Ishikawa (cell line): ENCODE measurements at regions not wholly inside any gene's neighbourhood (a gene's known extent, or its start where the extent isn't known, plus 50 kb on each side); places are given as distances from the start of the nearest gene placed in this dataset.

ENCODE experiments used
- CEBPB ChIP-seq: IDR thresholded peaks from 2 replicates; pipeline ENCODE4 v1.6.1; 2012
- CREB1 ChIP-seq: IDR thresholded peaks from 2 replicates; pipeline ENCODE4 v1.6.1; 2012; ENCODE audit warnings: low read depth
- EGR1 ChIP-seq: IDR thresholded peaks from 2 replicates; pipeline ENCODE4 v1.6.1; 2012
- EP300 ChIP-seq: IDR thresholded peaks from 2 replicates; pipeline ENCODE4 v1.6.1; 2012; ENCODE audit warnings: borderline replicate concordance
- FOXM1 ChIP-seq: IDR thresholded peaks from 2 replicates; pipeline ENCODE4 v1.6.1; 2012; ENCODE audit warnings: low read depth, borderline replicate concordance
- NFIC ChIP-seq: IDR thresholded peaks from 2 replicates; pipeline ENCODE4 v1.6.1; 2012
- RAD21 ChIP-seq: IDR thresholded peaks from 2 replicates; pipeline ENCODE4 v1.6.1; 2012; ENCODE audit warnings: low read depth
- TAF1 ChIP-seq: IDR thresholded peaks from 2 replicates; pipeline ENCODE4 v1.6.1; 2012; ENCODE audit warnings: low read depth, mild to moderate bottlenecking
- TCF12 ChIP-seq: IDR thresholded peaks from 2 replicates; pipeline ENCODE4 v1.6.1; 2012; ENCODE audit warnings: low read depth
- TEAD4 ChIP-seq: IDR thresholded peaks from 2 replicates; pipeline ENCODE4 v1.6.1; 2012
- YY1 ChIP-seq: IDR thresholded peaks from 2 replicates; pipeline ENCODE4 v1.6.1; 2012; ENCODE audit warnings: low read depth
- ZBTB7A ChIP-seq: IDR thresholded peaks from 2 replicates; pipeline ENCODE4 v1.6.1; 2012; ENCODE audit warnings: low read depth
- TF ChIP-seq, protein P1 (sequence below): IDR thresholded peaks from 2 replicates; pipeline ENCODE4 v1.6.1; 2012
- TF ChIP-seq, protein P2 (sequence below): IDR thresholded peaks from 2 replicates; pipeline ENCODE4 v1.6.1; 2012
- TF ChIP-seq, protein P3 (sequence below): IDR thresholded peaks from 2 replicates; pipeline ENCODE4 v1.6.1; 2012; ENCODE audit warnings: low read depth, mild to moderate bottlenecking

DNA sequence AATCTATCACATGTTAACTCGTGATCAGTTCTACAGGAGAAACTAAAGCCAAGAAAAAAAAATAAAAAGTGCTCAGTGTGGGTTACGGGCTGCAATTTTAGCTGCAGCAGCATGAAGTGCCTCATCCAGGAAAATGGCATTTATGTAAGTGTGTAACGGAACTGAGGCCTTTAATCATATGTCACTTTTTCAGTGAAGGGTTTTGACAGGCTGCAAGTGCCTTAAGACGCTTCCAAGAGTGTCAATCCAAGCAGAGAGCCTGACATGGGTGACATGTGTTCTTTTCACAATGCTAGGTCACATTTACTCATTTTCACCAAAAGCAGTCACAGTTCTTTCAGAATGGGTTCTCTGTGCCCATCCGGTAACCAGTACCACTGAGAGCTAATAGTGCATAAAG, 604.6 kb downstream of the RAB28 start:
- TF ChIP-seq TCF12 (no peak), NFIC (no peak)

DNA sequence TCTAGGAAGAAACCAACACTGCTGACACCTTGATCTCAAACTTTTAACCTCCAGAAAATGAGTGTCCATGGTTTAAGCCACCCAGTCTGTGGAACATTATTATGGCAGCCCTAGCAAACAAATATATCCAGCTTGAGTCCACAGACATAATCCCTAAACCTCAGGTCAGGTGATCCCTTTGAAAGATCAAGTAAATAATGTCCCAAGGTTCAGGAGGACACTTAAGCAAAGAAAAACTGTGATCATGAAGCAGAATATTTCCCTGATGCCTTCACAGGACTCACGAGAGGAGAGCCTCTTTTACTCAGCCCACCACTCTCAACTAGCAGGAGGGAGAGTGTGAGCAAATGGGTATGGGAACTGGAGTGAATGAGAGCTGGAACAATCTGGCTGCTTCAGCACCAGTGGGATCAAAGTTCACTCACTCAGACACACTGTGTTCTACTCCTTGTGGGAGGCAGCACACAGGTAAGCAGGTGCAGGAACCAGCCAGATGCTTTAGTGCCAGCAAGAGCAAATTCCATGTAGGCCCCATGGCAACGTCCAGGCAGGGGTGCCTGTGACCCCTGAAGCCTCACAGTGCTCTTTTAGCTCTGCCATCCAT, 608.4 kb downstream of the RAB28 start:
- no peak for TF ChIP-seq EP300
- no peak for TF ChIP-seq YY1
- no peak for TF ChIP-seq CREB1
- TF ChIP-seq, protein P1, sequence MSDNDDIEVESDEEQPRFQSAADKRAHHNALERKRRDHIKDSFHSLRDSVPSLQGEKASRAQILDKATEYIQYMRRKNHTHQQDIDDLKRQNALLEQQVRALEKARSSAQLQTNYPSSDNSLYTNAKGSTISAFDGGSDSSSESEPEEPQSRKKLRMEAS: no peak
- TF ChIP-seq TCF12: no peak
- no peak for TF ChIP-seq EGR1
- no peak for TF ChIP-seq ZBTB7A
- no peak for TF ChIP-seq NFIC
- TF ChIP-seq TEAD4: no peak
- TF ChIP-seq, protein P2, sequence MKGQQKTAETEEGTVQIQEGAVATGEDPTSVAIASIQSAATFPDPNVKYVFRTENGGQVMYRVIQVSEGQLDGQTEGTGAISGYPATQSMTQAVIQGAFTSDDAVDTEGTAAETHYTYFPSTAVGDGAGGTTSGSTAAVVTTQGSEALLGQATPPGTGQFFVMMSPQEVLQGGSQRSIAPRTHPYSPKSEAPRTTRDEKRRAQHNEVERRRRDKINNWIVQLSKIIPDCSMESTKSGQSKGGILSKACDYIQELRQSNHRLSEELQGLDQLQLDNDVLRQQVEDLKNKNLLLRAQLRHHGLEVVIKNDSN: no peak
- TF ChIP-seq, protein P3, sequence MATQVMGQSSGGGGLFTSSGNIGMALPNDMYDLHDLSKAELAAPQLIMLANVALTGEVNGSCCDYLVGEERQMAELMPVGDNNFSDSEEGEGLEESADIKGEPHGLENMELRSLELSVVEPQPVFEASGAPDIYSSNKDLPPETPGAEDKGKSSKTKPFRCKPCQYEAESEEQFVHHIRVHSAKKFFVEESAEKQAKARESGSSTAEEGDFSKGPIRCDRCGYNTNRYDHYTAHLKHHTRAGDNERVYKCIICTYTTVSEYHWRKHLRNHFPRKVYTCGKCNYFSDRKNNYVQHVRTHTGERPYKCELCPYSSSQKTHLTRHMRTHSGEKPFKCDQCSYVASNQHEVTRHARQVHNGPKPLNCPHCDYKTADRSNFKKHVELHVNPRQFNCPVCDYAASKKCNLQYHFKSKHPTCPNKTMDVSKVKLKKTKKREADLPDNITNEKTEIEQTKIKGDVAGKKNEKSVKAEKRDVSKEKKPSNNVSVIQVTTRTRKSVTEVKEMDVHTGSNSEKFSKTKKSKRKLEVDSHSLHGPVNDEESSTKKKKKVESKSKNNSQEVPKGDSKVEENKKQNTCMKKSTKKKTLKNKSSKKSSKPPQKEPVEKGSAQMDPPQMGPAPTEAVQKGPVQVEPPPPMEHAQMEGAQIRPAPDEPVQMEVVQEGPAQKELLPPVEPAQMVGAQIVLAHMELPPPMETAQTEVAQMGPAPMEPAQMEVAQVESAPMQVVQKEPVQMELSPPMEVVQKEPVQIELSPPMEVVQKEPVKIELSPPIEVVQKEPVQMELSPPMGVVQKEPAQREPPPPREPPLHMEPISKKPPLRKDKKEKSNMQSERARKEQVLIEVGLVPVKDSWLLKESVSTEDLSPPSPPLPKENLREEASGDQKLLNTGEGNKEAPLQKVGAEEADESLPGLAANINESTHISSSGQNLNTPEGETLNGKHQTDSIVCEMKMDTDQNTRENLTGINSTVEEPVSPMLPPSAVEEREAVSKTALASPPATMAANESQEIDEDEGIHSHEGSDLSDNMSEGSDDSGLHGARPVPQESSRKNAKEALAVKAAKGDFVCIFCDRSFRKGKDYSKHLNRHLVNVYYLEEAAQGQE: no peak
- TF ChIP-seq FOXM1: no peak
- TF ChIP-seq TAF1: no peak
- no peak for TF ChIP-seq CEBPB
- TF ChIP-seq RAD21: no peak

DNA sequence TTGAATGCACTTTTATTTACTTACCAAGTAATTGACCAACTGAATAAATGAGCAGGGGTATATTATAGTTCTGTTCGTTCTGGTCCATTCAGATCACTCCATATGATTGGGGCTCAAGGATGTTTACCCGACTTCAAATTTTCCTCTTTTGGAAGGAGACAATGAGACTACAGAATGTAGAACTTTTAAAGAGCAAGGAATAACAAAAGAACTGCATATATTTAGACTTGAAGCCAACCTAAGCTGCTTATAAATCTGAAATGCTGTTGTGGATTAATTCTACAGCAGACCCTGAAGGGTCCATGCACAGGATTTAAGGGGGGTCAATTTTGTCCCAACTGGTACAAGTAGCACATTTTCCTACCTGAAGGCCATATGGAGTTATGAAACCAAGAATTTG, 610.8 kb downstream of the RAB28 start:
- no peak for TF ChIP-seq EP300

DNA sequence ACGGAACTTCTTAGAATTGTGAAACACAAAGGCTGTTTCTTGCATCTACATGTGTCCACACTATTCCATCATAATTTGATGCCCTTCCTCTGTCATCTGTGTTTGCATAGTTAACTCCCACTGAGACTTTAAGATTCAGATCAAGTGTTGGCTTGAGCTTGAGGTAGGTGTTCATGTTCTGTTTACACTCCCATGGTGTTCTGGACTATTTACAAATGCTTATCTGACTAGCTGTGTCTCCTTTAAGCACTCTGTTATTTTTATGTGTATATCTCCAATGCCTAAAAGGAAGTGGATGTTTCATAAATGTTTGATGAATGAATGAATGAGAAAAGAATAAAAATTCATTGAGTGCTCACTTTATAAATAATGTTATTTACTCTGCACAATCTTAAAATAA, 622.7 kb downstream of the RAB28 start:
- no peak for TF ChIP-seq ZBTB7A
- no peak for TF ChIP-seq TEAD4
- TF ChIP-seq YY1: no peak
- no peak for TF ChIP-seq EP300
- TF ChIP-seq CEBPB: no peak
- TF ChIP-seq, protein P1: no peak
- TF ChIP-seq, protein P3: no peak
- TF ChIP-seq FOXM1: no peak
- TF ChIP-seq TCF12: no peak
- no peak for TF ChIP-seq EGR1
- no peak for TF ChIP-seq CREB1
- no peak for TF ChIP-seq RAD21
- TF ChIP-seq TAF1: no peak
- TF ChIP-seq, protein P2: no peak
- no peak for TF ChIP-seq NFIC

DNA sequence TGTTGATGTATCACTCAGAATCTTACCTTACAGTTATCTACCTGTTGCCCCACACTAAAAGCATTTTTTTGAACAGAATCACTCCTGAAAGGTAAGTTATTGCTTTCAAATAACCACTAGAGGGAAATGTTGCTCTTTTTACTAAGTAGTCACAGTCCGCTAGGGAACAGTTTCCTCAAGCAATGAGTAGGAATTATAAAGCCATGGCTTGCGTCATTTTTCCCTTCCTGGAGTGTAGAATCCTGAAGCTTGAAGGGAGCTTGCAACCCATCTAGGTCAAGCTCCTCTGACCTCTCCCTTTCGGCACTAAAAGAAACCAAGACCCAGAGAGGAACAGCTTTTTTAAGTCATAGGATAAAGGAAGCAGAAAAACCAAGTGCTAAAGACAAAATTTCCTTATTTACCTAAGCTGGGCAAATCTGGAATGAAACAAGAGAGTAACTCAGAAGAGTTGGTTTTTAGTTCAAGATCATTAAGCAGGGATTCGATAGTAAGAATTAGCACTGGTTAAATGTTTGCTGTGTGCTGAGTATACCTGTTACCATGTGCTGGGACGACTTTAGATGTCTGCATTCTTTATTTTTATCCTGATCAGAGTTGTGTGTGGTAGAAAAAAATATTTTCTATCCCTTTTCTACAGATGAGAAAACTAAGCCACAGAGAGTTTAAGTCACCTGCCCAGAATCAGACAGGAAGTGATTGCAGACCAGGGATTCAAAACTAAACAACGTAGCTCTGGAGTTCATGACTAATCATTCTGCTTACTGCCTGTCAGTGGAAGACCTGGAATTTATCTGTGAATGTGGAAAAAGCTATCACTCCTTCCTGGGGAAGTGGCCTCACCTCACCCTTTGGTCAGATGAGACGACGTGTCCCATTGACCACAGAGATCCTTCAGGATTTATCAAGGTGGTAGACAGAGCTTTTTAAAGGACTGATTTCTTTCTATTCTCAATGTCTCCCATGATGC, 631.5 kb downstream of the RAB28 start:
- TF ChIP-seq CEBPB: peak; percentile 59
- TF ChIP-seq TEAD4: no peak
- peak; percentile 78 for TF ChIP-seq RAD21

DNA sequence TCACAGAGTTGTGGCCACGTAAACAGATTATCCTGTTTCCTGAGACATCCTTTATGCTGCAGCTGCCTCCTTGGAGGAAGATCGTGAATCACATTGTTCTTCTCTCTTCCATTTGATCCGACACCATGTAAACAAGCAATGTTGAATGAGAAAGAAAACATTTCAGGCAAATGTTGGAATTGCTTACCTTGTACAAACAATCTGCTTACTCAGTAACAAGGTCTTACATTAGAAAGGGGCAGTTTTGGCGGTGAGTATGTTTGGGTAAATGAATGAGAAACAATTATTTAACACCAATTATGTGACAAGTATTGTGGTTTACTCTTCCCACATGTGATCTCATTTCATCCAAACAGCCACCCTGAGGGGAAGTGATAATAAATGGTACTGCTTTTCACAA, 637.8 kb downstream of the RAB28 start:
- TF ChIP-seq FOXM1: no peak
- TF ChIP-seq TEAD4: no peak
- TF ChIP-seq TAF1: no peak
- TF ChIP-seq CREB1: no peak
- TF ChIP-seq, protein P3: no peak
- no peak for TF ChIP-seq YY1
- TF ChIP-seq EP300: no peak
- no peak for TF ChIP-seq NFIC
- TF ChIP-seq, protein P2: no peak
- TF ChIP-seq CEBPB: no peak
- no peak for TF ChIP-seq EGR1
- TF ChIP-seq RAD21: no peak
- TF ChIP-seq, protein P1: no peak
- no peak for TF ChIP-seq TCF12
